ENCODE measurements at regions not wholly inside any gene's neighbourhood (a gene's known extent, or its start where the extent isn't known, plus 50 kb on each side); places are given as distances from the start of the nearest gene placed in this dataset.

GRCh38 chr9:129397335-129397734 lies 219.3 kb upstream of the IER5L start:
- no peak overlapping the region for H3K9ac ChIP-seq (ENCODE audit: low read depth in 2 of 2, low read length in 2 of 2)
- no peak for DNase-seq
- H3K4me1 ChIP-seq: no peaks in the 10 kb centered on the region
- H3K27ac ChIP-seq: no peak overlapping the region
- H3K36me3 ChIP-seq: no peaks in the 10 kb centered on the region
- no peak for TF ChIP-seq CTCF (IDR thresholded peaks at IDR 0.05)
- no peaks in the 10 kb centered on the region for H3K9me3 ChIP-seq
- no peak overlapping the region for H3K4me3 ChIP-seq
- intact Hi-C loops (cut with DNase I): no loop called here
- H3K27me3 ChIP-seq: no peaks in the 10 kb centered on the region

GRCh38 chr9:129396365-129396708 lies 218.3 kb upstream of the IER5L start:
- Histone ChIP-seq H3K9ac (ENCODE audit: low read depth in 2 of 2, low read length in 2 of 2) (no peak overlapping the region), H3K4me1 (no peaks in the 10 kb centered on the region), H3K36me3 (no peaks in the 10 kb centered on the region), H3K27ac (no peak overlapping the region), H3K9me3 (no peaks in the 10 kb centered on the region), H3K4me3 (no peak overlapping the region), H3K27me3 (no peaks in the 10 kb centered on the region)
- no peak for TF ChIP-seq CTCF (IDR thresholded peaks at IDR 0.05)
- no peak for DNase-seq
- intact Hi-C loops (cut with DNase I): no loop called here

GRCh38 chr9:129395633-129396364 lies 217.7 kb upstream of the IER5L start:
- Histone ChIP-seq H3K36me3 (no peaks in the 10 kb centered on the region), H3K9ac (ENCODE audit: low read depth in 2 of 2, low read length in 2 of 2) (no peak overlapping the region), H3K4me3 (no peak overlapping the region), H3K9me3 (no peaks in the 10 kb centered on the region), H3K27ac (no peak overlapping the region), H3K27me3 (no peaks in the 10 kb centered on the region), H3K4me1 (no peaks in the 10 kb centered on the region)
- TF ChIP-seq CTCF (IDR thresholded peaks at IDR 0.05): no peak
- DNase-seq: no peak
- intact Hi-C loops (cut with DNase I): no loop called here

GRCh38 chr9:129394886-129395279 lies 216.8 kb upstream of the IER5L start:
- intact Hi-C loops (cut with DNase I): no loop called here
- Histone ChIP-seq H3K4me1 (no peaks in the 10 kb centered on the region), H3K27ac (no peak overlapping the region), H3K4me3 (no peak overlapping the region), H3K9ac (ENCODE audit: low read depth in 2 of 2, low read length in 2 of 2) (no peak overlapping the region), H3K27me3 (no peaks in the 10 kb centered on the region), H3K36me3 (no peaks in the 10 kb centered on the region), H3K9me3 (no peaks in the 10 kb centered on the region)
- no peak for DNase-seq
- no peak for TF ChIP-seq CTCF (IDR thresholded peaks at IDR 0.05)

- no peak for TF ChIP-seq CTCF (IDR thresholded peaks at IDR 0.05)
- H3K27ac ChIP-seq: no peak overlapping the region
- no peak for DNase-seq
- H3K9me3 ChIP-seq: no peaks in the 10 kb centered on the region
- H3K4me3 ChIP-seq: no peak overlapping the region
- no peaks in the 10 kb centered on the region for H3K4me1 ChIP-seq
- H3K9ac ChIP-seq (ENCODE audit: low read depth in 2 of 2, low read length in 2 of 2): no peak overlapping the region
- intact Hi-C loops (cut with DNase I): no loop called here
- H3K36me3 ChIP-seq: no peaks in the 10 kb centered on the region
- no peaks in the 10 kb centered on the region for H3K27me3 ChIP-seq
Observed at GRCh38 chr9:129394061-129394885, 216.2 kb upstream of the IER5L start.

Data from colonic mucosa (tissue), 4 donors.